GM19452 (cell line): ENCODE measurements at regions not wholly inside any gene's neighbourhood (a gene's known extent, or its start where the extent isn't known, plus 50 kb on each side); places are given as distances from the start of the nearest gene placed in this dataset.
A peak's percentile ranks its signal among the peaks of the same experiment; 100 is the strongest.
"Not testable (repeated sequence)": the region's sequence is repeated elsewhere in the genome, so short reads cannot be mapped to it uniquely, and the experiment has no call there.

Experiments used
- ATAC-seq: cut with Tn5 transposase; IDR thresholded peaks from one replicate; pipeline ENCODE4 v1.9.1; 2021; ENCODE audit not compliant: unreplicated experiment

DNA sequence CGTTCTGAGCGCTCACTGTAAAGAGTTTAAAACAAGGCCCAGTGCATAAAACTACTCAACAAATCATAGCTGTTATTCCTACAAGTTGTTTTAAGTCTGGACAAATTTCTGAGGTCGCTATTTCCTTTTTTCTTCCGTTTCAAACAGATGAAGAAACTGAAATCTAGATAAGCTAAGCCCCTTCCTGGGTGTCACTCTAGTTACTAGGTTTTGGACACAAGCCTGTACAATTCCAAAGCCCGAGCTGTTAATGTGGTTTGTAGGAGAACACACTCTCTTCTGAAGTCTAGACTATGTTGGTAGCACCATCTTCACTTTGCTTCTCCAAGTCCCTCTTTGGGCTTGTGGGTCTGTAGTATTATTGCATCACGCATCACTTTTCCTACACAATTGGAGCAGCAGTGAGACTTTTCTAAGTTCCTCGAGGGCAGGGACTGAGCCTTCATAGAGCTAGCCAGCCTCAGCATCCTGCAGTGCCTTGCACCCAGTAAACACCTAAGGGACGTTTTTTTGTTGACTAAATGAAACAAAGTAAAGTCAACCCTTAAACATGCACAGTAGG, 142.6 kb upstream of the PROK2 start:
- ATAC-seq = no peak

GRCh38 chr3:71926616-71927015, 141.7 kb upstream of the PROK2 start:
- no peak for ATAC-seq

GRCh38 chr3:71926262-71926600, 141.3 kb upstream of the PROK2 start:
- ATAC-seq = no peak

- not testable (repeated sequence) for ATAC-seq
Observed at GRCh38 chr3:71925511-71926261, 140.7 kb upstream of the PROK2 start.

DNA sequence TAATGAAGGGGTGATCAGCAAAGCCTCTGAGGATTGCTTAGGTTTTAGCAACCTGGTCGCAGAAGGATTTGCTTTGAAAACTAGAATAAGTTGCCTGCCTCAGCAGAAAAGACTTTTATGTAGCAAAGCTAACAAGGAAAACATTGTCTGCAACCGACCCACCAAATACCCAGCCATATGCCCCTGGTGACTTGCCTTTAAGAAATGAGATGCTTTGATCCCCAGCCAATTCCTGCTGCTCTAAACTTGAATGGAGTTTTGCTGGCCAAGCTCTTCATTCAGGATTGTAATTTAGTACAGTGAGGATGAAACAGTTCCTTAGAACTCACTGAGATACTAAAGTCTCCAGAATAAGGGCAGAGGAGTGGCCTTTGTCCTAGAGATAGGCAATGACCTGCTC, 139.8 kb upstream of the PROK2 start:
- no peak for ATAC-seq

- ATAC-seq = no peak
Observed at GRCh38 chr3:71921036-71921435, 136.1 kb upstream of the PROK2 start.

GRCh38 chr3:71919572-71919971, 134.6 kb upstream of the PROK2 start:
- no peak for ATAC-seq

DNA sequence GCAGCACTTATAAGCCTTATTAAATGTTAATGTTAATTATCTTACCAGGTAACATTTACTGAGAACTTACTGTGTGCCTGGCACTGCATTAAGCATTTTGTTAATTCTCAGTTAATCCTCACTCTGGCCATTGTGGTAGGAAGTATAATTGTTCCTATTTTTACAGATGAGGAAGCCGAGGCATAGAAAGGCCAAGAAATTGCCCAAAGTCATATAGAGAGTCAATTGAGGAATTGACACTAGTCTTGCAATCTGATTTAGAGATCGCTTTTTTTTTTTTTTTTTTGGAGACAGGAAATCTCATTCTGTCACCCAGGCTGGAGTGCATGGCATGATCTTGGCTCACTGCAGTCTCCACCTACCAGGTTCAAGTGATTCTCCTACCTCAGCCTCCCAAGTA, 132.6 kb upstream of the PROK2 start:
- no peak for ATAC-seq

- ATAC-seq = no peak
Observed at GRCh38 chr3:71916747-71917369, 131.9 kb upstream of the PROK2 start.

GRCh38 chr3:71912839-71913495, 128.0 kb upstream of the PROK2 start:
- no peak for ATAC-seq

- ATAC-seq = no peak
Observed at GRCh38 chr3:71910108-71910507, 125.2 kb upstream of the PROK2 start.

DNA sequence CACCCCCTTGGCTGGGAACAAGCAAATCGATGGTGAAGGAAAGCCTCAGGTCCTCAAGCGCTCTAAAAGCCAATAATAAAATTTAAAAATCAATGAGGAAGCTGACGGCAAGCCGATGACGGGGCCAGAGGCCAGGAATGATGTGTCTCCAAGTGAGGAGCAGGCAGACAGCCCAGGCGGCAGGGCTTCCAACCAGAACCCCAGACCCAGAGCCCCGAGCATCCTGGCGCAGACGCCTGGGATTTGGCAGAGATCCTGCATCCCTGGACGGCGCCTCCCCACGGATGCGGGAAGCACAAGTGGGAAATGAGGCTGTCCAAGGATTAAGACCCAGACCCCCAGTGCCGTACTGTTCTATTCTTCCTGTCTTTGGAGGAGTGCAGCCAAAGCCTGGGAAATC, 123.0 kb upstream of the PROK2 start:
- ATAC-seq = no peak

- ATAC-seq = no peak
Observed at GRCh38 chr3:71906976-71907375, 122.0 kb upstream of the PROK2 start.

DNA sequence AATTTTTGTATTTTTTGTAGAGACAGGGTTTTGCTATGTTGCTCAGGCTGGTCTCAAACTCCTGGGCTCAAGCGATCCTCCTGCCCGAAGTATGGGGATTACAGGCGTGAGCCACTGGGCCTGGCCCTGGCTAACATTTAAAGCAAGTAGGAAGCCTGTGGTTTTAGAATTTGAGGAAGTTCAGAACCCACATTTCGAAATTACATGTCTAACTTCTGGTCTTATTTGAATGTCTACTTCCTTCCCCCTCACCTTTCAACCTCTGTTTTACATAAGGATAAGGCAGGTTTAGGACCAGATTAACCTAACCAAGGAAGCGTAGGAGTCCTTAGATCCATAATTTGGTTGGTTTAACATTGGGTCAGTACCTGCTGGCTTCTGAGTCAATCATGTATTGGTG, 120.5 kb upstream of the PROK2 start:
- ATAC-seq = peak; percentile 85

- no peak for ATAC-seq
Observed at GRCh38 chr3:71903936-71904335, 119.0 kb upstream of the PROK2 start.

GRCh38 chr3:71903112-71903495, 118.2 kb upstream of the PROK2 start:
- ATAC-seq = no peak

DNA sequence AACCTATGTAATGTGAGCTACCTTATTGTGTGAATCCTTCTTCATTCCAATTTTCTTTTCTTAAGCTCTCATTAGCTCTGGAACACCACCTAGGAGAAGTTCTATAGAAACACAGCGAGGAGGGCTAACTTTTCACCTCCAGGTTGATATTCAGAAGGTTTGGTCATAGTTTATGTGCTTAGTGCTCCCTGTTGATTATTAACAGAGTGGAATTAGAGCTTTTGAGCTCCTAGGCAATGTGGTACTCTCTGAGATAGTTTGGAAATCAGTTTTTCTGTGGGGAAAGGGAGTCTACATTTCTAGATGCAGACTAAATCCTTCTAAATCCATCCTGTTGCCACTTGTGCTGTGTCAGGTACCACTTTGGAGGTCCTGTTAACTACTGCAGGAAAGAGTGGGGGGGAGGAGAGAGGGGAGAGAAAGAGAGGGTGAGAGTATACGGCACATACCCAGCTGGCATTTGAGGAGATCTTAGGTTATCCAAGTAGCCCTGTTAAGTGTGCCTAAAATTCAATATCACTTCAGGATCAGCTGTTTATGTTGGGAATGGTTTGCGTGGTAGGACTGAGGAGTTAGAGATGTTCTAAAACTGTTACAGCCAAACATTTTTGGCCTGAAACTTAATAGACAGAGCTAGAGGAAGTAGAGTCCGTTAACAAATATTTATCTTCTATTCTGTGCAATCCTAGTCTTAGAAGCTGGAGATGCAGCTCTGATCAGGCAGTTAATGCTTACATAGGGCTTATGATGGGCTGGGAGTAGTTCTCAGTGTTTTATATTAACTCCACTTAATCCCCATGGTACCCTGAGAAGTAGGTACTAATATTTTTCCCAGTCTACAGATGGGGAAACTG, 117.5 kb upstream of the PROK2 start:
- ATAC-seq = no peak

DNA sequence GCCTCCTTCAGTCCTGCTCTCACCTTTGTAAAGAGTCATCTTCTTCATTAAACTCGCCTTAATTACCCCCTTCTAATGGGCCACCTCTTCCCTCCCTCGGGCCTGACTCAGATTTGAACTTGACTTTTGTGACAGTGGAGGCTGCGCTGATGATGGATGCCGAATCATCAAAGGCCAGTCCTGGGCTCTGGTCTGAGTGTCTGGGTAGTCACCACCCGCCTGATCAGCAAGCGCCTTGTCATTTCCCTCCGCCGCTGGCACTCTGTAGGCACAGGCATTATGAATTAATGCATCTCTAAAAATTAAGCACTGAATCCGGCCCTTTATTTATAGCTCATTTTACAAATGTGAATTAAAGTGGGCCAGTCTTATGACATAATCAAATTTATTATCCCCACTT, 116.7 kb upstream of the PROK2 start:
- no peak for ATAC-seq

- ATAC-seq = no peak
Observed at GRCh38 chr3:71900057-71900456, 115.1 kb upstream of the PROK2 start.

DNA sequence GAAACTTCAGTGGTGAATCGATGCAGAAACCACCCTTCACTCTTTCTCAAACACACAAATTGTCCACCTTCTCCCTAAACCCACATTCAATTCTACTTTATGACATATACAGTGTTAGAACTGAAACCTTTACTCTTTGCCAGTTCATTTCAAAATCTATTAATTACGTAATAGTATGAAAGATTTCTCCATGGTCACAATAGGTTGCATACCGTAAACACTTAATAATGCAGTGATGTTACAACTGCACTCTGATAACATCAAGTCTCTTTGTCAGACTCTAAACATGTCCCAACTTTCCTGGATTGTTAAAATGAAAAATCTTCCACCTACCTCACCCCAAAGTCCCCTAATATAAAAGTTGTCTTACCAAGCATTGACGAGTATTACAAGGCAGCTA, 111.8 kb upstream of the PROK2 start:
- no peak for ATAC-seq
